Epithelial cell of proximal tubule (primary cell): ENCODE measurements at regions not wholly inside any gene's neighbourhood (a gene's known extent, or its start where the extent isn't known, plus 50 kb on each side); places are given as distances from the start of the nearest gene placed in this dataset.
"Not testable (repeated sequence)": the region's sequence is repeated elsewhere in the genome, so short reads cannot be mapped to it uniquely, and the experiment has no call there.

Source experiments
- DNase-seq: peaks from one replicate; pipeline ENCODE4 v3.0.0-alpha.2; 2011; ENCODE audit warnings: low read depth
- H3K4me3 ChIP-seq: 2 replicates; pipeline ENCODE4 v1.5.1; 2011; ENCODE audit warnings: low read depth, mild to moderate bottlenecking, low read length
- CTCF ChIP-seq: conservative IDR thresholded peaks from 2 replicates; pipeline ENCODE4 v1.5.1; 2012; ENCODE audit warnings: low read depth, mild to moderate bottlenecking, low read length

GRCh38 chr6:115131709-115132490 is 789.1 kb upstream of the HS3ST5 start:
- TF ChIP-seq CTCF, result no peak
- no peak overlapping the region for H3K4me3 ChIP-seq
- no peak for DNase-seq

DNA sequence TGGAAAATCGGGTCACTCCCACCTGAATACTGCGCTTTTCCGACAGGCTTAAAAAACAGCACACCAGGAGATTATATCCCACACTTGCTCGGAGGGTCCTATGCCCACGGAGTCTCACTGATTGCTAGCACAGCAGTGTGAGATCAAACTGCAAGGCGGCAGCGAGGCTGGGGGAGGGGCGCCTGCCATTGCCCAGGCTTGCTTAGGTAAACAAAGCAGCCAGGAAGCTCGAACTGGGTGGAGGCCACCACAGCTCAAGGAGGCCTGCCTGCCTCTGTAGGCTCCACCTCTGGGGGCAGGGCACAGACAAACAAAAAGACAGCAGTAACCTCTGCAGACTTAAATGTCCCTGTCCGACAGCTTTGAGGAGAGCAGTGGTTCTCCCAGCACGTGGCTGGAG is 778.7 kb upstream of the HS3ST5 start:
- H3K4me3 ChIP-seq, DNase-seq: not testable (repeated sequence)

GRCh38 chr6:115120391-115120790 is 777.6 kb upstream of the HS3ST5 start:
- no peak for TF ChIP-seq CTCF

GRCh38 chr6:115091461-115091860 is 748.6 kb upstream of the HS3ST5 start:
- DNase-seq, result no peak
- TF ChIP-seq CTCF, result no peak
- H3K4me3 ChIP-seq, result no peak overlapping the region

More at GRCh38 chr6:115120391-115120790, 777.6 kb upstream of the HS3ST5 start:
- DNase-seq, result no peak
- H3K4me3 ChIP-seq, result no peak overlapping the region

DNA sequence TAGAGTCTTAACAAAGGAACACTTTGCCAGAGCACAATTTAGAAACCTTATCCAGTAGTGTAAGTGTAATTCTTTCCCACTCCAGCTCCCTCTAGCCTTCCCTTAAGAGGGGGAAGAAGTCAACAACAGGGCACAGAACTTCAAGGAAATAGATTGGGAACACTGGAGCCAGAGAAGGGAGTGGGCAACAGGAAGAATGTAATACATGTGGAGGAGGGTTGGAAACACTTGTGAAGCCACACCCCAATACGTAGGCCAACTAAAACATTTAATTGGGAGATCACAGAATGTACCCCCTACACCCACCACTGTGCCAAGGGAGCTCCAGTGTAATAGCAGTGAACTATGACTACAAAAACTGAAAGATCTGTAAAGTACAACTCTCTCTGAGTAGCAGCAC is 735.7 kb upstream of the HS3ST5 start:
- H3K4me3 ChIP-seq, result no peak overlapping the region
- DNase-seq, result no peak
- no peak for TF ChIP-seq CTCF

DNA sequence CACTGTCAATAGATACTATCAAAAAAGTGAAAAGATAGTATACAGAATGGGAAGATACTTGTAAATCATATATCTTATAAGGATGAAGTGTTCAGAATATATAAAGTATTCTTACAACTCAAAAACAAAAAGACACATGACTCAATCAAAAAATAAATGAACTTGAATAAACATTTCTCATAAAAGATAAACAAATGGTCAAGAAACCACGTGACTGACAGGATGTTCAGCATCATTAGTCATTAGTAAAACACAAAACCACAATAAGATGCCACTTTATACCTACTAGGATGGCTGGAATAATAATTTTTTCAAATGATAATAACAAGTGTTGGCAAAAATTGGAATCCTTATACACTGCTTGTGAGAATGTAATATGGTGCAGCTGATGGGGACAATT is 729.1 kb upstream of the HS3ST5 start:
- H3K4me3 ChIP-seq, result no peak overlapping the region
- TF ChIP-seq CTCF, result no peak
- no peak for DNase-seq

GRCh38 chr6:115067690-115068447 is 725.0 kb upstream of the HS3ST5 start:
- TF ChIP-seq CTCF, result no peak
- DNase-seq, result no peak

More at GRCh38 chr6:115067690-115068447, 725.0 kb upstream of the HS3ST5 start:
- H3K4me3 ChIP-seq, result no peak overlapping the region
